MV-4-11 (cell line): ENCODE measurements at regions not wholly inside any gene's neighbourhood (a gene's known extent, or its start where the extent isn't known, plus 50 kb on each side); places are given as distances from the start of the nearest gene placed in this dataset.
"Not testable (repeated sequence)": the region's sequence is repeated elsewhere in the genome, so short reads cannot be mapped to it uniquely, and the experiment has no call there.

Experiments used
- DNase-seq: peaks from one replicate; lab custom pipeline; 2025; lab: John Stamatoyannopoulos, UW

DNA sequence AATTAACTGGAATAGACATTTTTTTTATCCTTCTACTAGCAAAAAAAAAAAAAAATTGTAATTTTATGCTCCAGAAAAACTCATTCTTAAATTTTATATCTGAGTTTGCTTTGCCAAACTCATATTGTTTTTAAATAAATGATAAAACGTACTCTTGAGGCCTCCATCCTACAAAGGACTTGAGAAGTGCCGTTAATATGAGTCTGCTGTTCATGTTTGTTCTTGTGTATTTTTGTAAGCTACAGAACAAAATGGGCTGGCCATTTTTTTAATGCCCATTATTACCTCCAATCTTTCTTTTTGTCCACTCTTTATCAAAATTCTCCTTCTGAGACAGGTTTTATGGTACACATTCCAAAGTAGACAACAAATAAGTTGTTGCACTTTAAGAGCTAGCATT lies 643.5 kb upstream of the SOX9 start:
- no peak for DNase-seq

GRCh38 chr17:71480099-71480498 lies 640.7 kb upstream of the SOX9 start:
- no peak for DNase-seq

- no peak for DNase-seq
Measured at GRCh38 chr17:71482625-71483024, 638.2 kb upstream of the SOX9 start.

DNA sequence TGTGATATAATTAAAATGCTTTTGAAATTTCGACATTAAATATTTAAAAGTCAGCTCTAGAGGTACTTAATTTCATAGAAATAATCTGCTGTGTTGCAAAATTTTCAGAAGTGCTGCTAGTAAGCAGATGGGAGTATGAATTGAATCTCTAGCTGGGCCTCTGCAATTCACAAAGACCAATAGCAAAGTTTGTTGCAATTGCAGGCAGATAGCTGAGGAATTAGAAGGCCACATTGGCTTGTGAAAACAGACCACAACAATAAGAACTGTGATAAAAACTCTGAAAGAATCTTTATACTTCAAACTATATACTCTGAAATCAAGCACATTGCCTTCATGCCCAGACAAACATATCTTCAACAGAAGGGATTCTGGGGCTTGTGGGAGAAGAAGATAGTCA lies 636.3 kb upstream of the SOX9 start:
- no peak for DNase-seq

DNA sequence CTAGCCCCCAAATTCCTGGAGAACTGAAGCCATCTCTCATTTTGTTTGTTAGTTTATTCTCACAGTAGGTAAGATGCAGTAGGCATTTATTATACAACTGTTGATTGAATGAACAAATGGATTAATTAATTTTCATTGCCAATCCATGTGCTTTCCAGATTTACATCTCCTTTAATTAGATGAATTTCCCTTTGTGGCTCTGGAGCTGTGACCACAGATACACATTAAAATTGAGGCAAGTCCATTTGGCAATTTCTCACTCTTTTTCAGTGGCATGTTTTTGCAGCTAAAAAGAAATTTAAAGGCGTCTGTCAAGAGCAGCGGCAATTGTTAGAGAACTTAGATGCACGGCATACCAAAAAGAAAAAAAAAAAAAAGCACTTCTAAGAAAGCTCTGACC lies 635.4 kb upstream of the SOX9 start:
- DNase-seq: no peak

GRCh38 chr17:71486261-71486660 lies 634.6 kb upstream of the SOX9 start:
- DNase-seq: no peak

- DNase-seq: no peak
Measured at GRCh38 chr17:71488851-71489250, 632.0 kb upstream of the SOX9 start.

GRCh38 chr17:71494062-71494855 lies 626.6 kb upstream of the SOX9 start:
- DNase-seq: no peak

- DNase-seq: no peak
Measured at GRCh38 chr17:71495420-71495819, 625.4 kb upstream of the SOX9 start.

DNA sequence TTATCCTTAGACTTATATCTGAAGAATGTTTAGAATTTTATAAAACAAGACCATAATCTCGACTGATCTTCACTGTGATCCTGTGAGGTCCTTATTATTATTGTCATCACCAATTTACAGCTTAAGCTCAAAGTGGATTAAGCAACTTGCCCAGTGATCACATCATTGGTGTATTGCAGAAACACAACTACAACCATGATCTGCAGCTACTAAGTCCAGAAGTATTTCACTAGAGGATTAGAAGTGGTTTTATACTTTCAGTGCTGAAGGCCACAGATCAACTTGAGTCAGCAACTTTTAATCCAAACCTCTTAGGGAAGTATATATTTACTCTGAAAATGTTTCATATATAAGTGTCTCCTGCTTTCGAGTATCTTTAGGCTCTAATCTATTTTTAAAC lies 624.3 kb upstream of the SOX9 start:
- no peak for DNase-seq

DNA sequence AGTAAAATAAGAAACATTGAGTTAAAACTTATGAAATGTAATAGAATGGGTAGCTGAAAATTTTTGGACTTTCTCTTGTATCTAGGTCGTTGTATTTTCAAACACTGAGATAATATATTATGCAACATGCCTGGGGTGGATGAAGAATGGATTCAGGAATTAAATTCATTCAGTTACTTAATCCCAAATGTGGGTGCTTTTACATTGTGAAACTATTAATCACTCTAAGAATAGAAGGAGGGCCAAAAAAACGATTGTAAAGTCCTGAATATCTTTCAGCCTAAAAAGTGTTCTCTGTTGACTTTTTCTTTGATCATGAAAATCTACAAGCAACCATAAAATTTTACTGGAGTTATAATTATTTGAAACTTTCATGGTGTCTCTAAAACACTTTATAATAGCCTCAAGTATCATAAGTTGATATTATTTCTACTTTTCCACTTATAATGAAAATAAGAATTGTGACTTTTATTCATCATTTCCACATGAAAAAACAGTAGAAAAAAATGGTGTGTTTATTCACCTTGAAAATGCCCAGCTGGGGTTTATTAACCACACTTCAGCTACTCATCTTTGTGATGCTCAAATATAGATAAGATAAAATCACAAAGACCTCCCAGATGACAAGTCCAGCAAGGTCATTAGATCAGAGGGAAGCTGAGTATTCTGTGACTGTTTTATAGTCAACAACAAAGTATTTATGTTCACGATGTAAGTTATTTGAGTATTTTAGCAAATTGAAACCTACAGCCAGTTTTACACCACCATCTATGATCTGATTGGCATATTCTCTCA lies 619.9 kb upstream of the SOX9 start:
- DNase-seq: no peak

DNA sequence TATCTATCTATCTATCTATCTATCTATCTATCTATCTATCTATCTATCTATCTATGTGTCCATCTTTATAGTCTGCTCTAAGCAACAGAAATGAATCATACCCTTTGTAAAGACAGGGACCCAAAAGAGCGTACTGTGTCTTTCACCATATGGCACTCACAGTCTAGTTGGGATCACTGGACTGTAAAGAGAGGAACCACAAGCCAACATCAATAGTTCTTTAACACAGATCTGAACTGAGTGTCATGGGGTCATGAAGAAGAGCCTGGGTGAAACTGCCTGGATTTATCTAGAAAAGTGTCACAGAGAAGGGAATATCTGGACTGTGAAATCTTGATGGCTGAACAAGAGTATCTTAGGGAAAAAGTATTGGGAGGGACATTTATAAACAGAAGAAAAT lies 619.1 kb upstream of the SOX9 start:
- no peak for DNase-seq

DNA sequence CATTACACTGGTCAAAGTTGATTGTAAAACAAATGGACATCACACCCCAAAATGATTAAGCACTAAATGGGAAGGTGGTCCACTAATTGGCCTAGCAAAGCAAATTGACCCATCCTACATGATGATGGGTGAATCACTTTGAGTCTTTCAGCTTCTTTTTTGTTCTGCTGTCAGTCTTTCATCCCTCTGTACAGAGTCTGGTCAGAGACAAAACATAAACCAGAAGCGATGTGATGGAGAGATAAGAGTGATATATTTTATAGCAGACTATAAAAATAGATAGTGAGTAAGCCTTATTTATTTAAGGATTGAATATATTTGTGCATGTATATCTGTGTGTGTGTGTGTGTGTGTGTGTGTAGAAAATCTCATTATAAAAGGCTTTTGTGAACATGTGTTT lies 618.4 kb upstream of the SOX9 start:
- no peak for DNase-seq

- no peak for DNase-seq
Measured at GRCh38 chr17:71503710-71504465, 616.9 kb upstream of the SOX9 start.

GRCh38 chr17:71505200-71505599 lies 615.6 kb upstream of the SOX9 start:
- DNase-seq: no peak

DNA sequence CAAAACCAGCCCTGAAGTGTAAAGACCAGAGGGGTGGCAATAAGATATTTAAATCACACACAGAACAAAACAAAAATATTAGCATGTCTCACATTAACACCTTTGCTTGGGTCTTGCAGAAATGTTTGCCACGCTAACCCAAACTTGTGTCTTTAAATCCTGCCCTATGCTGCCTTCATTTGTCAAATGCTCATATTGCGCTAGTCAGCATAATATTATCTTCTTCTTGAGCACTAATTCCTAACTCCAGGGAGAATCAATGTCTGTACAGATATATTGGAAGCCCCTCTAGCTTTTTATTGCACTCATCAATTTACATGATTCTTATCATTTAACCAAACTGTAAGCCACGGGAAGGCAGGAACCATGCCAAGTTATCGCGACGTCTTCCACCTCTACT lies 614.8 kb upstream of the SOX9 start:
- DNase-seq: no peak

GRCh38 chr17:71511266-71511995 lies 609.4 kb upstream of the SOX9 start:
- no peak for DNase-seq

GRCh38 chr17:71513725-71514124 lies 607.1 kb upstream of the SOX9 start:
- DNase-seq: not testable (repeated sequence)

- no peak for DNase-seq
Measured at GRCh38 chr17:71516149-71516548, 604.7 kb upstream of the SOX9 start.

GRCh38 chr17:71519285-71519684 lies 601.5 kb upstream of the SOX9 start:
- DNase-seq: no peak

DNA sequence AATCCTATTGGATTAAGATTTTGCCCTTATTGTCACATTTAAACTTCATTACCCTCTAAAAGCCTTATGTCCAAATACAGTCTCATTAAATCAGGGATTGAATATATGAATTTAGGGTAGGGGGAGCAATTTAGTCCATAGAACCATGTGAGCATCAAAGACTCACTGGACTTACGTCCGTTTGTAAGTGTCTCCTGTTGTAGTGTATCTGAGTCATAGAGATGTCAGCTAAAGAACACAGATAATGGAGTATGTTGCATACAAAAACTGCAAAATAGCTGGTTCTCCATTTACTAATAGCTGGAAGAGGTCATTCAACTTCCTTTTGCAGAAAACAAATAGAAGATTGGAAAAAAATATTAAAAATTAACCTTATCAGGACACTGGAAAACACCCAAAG lies 599.1 kb upstream of the SOX9 start:
- DNase-seq: no peak

DNA sequence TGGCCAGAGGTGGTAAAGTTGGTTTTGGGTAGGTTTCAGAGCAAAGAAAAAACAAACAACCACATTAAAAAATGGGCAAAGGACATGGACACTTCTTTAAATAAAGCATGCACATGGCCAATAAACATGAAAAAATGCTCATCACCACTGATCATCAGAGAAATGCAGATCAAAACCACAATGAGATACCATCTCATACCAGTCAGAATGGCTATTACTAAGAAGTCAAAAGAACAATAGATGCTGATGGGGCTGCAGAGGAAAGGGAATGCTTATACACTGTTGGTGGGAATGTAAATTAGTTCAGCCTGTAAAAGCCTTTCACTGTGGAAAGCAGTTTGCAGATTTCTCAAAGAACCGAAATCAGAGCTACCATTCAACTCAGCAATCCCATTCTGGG lies 598.4 kb upstream of the SOX9 start:
- no peak for DNase-seq
